ENCODE measurements at regions not wholly inside any gene's neighbourhood (a gene's known extent, or its start where the extent isn't known, plus 50 kb on each side); places are given as distances from the start of the nearest gene placed in this dataset.

- TF ChIP-seq, protein P1, sequence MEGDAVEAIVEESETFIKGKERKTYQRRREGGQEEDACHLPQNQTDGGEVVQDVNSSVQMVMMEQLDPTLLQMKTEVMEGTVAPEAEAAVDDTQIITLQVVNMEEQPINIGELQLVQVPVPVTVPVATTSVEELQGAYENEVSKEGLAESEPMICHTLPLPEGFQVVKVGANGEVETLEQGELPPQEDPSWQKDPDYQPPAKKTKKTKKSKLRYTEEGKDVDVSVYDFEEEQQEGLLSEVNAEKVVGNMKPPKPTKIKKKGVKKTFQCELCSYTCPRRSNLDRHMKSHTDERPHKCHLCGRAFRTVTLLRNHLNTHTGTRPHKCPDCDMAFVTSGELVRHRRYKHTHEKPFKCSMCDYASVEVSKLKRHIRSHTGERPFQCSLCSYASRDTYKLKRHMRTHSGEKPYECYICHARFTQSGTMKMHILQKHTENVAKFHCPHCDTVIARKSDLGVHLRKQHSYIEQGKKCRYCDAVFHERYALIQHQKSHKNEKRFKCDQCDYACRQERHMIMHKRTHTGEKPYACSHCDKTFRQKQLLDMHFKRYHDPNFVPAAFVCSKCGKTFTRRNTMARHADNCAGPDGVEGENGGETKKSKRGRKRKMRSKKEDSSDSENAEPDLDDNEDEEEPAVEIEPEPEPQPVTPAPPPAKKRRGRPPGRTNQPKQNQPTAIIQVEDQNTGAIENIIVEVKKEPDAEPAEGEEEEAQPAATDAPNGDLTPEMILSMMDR (IDR thresholded peaks at IDR 0.05) = no peak
- TF ChIP-seq POLR2A (IDR thresholded peaks at IDR 0.05) = no peak
Observed at GRCh38 chrX:20542072-20542471, 275.4 kb upstream of the RPS6KA3 start.
